BJ (cell line): ENCODE measurements at regions not wholly inside any gene's neighbourhood (a gene's known extent, or its start where the extent isn't known, plus 50 kb on each side); places are given as distances from the start of the nearest gene placed in this dataset.

Source experiments
- CTCF ChIA-PET: fragments of 350-600 bp; formaldehyde crosslinking; extraction: SDS; loops from one replicate; lab custom pipeline; 2021; ENCODE audit warnings: antibody characterized with exemption, inconsistent platforms; lab: Yijun Ruan, JAX
- POLR2A ChIA-PET: fragments of 300-600 bp; sonication (Branson Sonifier 250); formaldehyde crosslinking; extraction: SDS; loops from one replicate; lab custom pipeline; 2021; ENCODE audit warnings: antibody characterized with exemption; lab: Charles Lee
- DNase-seq: peaks from one replicate; pipeline ENCODE4 v3.0.0-alpha.2; 2011; ENCODE audit warnings: low read depth
- H3K27me3 ChIP-seq: 2 replicates; pipeline ENCODE4 v1.6.0; 2011; ENCODE audit warnings: low read length; ENCODE audit not compliant: control insufficient read depth, insufficient read depth
- H3K36me3 ChIP-seq: 2 replicates; pipeline ENCODE4 v1.5.1; 2011; ENCODE audit warnings: low read length; ENCODE audit not compliant: control insufficient read depth, insufficient read depth
- H3K4me3 ChIP-seq: 2 replicates; pipeline ENCODE4 v1.5.1; 2011; ENCODE audit warnings: low read depth, mild to moderate bottlenecking, control low read depth, low read length
- TF ChIP-seq, protein P1 (sequence below): IDR thresholded peaks from 2 replicates; pipeline ENCODE4 v1.5.1; 2011; ENCODE audit warnings: low read depth, mild to moderate bottlenecking, control low read depth, inconsistent platforms, low read length, moderate library complexity; ENCODE audit not compliant: insufficient read depth

DNA sequence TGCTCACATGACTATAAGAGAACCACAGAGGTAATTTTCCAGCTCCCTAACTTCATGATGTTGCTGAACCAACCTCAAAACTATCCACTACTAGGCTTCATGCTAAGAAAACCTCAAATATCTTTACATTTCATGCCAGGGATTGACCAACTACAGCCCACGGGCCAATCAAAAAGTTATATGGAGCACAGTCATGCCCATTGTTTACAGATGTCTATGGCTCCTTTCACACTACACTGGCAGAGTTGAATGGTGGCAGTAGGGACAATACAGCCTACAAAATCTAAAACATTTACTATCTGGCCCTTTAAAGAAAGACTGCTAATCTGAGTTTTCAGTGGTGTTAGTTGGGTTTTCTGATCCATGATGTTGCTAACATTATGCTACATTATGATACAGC, 154.8 kb downstream of the TM2D1 start:
- ChIA-PET CTCF (interaction anchor here (2.3 kb wide), 1 partner anchor 13 kb away, joined by 10 read pairs; no protein-coding TSS in a partner anchor), POLR2A (no interaction called here)
- H3K36me3 ChIP-seq = no peaks in the 10 kb centered on the region; the same call in 1 of the 2 replicates
- DNase-seq = no peak
- TF ChIP-seq, protein P1, sequence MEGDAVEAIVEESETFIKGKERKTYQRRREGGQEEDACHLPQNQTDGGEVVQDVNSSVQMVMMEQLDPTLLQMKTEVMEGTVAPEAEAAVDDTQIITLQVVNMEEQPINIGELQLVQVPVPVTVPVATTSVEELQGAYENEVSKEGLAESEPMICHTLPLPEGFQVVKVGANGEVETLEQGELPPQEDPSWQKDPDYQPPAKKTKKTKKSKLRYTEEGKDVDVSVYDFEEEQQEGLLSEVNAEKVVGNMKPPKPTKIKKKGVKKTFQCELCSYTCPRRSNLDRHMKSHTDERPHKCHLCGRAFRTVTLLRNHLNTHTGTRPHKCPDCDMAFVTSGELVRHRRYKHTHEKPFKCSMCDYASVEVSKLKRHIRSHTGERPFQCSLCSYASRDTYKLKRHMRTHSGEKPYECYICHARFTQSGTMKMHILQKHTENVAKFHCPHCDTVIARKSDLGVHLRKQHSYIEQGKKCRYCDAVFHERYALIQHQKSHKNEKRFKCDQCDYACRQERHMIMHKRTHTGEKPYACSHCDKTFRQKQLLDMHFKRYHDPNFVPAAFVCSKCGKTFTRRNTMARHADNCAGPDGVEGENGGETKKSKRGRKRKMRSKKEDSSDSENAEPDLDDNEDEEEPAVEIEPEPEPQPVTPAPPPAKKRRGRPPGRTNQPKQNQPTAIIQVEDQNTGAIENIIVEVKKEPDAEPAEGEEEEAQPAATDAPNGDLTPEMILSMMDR = no peak
- no peaks in the 10 kb centered on the region for H3K27me3 ChIP-seq
- H3K4me3 ChIP-seq = no peak overlapping the region

DNA sequence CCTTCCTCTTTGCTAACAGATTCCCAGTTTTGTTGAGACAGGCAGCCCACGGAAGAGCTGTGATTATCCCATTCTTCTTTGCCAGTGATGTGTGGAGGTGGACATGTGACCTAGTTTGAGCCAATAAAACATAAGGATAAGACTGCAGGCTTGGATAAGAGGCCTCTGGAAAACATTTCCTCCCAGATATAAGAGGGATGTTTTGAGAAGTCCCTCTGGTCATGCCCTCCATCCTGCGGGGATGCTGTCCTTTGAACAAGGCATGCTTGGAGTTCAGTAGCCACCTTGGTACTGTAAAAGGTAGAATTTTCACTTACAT, 155.7 kb downstream of the TM2D1 start:
- no peak for DNase-seq
- TF ChIP-seq, protein P1 = no peak
- Histone ChIP-seq H3K36me3 (no peaks in the 10 kb centered on the region; the same call in 1 of the 2 replicates), H3K27me3 (no peaks in the 10 kb centered on the region), H3K4me3 (no peak overlapping the region)
- CTCF ChIA-PET = interaction anchor here (1.0 to 2.3 kb wide), 3 partner anchors 12 to 14 kb away, joined by 3 to 10 read pairs (median 3); no protein-coding TSS in a partner anchor
- POLR2A ChIA-PET = no interaction called here

DNA sequence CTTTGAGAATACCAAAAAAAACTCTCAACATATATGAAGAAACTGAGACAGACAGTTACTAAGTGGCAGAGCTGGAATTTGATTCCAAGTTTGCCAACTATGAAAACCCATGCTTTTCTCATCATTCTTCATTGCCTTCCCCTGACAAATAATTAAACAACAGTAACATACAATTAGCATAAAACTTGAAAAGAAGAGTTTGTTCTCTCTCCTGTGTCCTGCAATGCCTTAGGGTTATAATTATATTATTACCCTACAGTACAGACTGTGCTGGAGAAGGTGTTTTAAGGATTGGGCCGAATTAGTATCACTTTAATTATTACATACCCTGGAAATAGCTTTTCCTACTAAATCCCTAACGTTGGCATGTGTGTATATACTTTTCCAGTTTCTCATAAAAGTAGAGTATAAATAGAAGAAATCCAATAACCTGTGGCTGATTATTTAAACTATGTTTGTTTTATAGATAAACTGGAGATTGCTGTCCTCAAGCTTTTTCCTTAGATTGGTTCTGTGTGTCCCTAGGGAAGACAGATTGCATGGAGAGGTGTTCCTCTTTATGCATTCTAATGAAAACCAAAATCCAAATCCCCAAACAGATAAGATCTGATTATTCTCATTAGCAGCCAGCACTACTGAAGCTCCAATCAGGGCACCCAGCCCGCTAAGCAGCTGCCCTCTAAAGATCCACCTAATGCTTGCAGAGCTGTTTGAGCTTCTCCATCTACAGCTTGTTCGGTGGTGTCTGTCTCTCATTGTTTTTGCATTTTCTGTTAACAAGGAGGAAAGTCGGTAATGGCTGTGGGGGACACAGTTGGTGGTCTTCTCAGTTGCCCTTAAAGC, 156.3 kb downstream of the TM2D1 start:
- no peak for DNase-seq
- H3K27me3 ChIP-seq = no peaks in the 10 kb centered on the region
- ChIA-PET CTCF (interaction anchor here (1.0 to 1.4 kb wide), 2 partner anchors 11 to 13 kb away, joined by 3 read pairs; no protein-coding TSS in a partner anchor), POLR2A (interaction anchor here (0.5 kb wide), 1 partner anchor 480 kb away, joined by 5 read pairs; no protein-coding TSS in a partner anchor)
- no peaks in the 10 kb centered on the region; the same call in 1 of the 2 replicates for H3K36me3 ChIP-seq
- TF ChIP-seq, protein P1 = no peak
- no peak overlapping the region for H3K4me3 ChIP-seq

DNA sequence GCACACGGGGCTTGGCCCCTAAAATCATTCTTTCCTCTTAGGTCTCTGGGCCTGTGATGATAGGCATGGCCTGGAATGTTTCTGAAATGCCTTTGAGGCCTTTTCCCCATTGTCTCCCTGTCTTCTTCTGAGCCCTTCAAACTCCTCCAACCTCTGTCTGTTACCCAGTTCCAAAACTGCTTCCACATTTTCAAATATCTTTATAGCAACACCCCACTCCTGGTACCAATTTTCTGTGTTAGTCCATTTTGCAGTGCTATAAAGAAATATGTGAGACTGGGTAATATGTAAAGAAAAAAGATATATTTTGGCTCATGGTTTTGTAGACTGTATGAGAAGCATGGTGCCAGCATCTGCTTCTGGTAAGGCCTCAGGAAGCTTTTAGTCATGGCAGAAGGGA, 158.8 kb downstream of the TM2D1 start:
- DNase-seq = no peak
- POLR2A ChIA-PET = no interaction called here
- CTCF ChIA-PET = interaction anchor here (1.6 kb wide), 1 partner anchor 23 kb away, joined by 3 read pairs; no protein-coding TSS in a partner anchor
- Histone ChIP-seq H3K36me3 (no peaks in the 10 kb centered on the region), H3K4me3 (no peak overlapping the region), H3K27me3 (no peaks in the 10 kb centered on the region)
- TF ChIP-seq, protein P1 = no peak

DNA sequence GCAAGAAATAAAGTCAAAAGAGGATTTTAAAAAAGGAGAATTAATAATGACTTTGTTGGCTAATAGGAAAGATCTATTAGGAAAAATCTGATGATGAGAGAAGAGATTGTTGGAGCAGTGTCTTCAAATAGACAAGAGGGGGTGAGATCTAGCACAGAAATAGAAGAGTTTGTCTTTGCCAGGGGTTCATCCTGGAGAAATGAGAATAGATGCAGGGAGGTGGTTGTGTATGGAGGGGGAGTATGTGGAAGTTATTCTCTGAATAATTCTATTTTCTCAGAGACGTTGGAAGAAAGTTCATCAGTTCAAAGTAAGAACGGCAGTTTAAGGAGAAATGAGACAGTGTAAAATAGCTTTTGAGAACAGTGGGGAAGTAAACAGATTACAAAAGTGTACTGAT, 161.3 kb downstream of the TM2D1 start:
- TF ChIP-seq, protein P1 = no peak
- no peaks in the 10 kb centered on the region; the same call in 1 of the 2 replicates for H3K27me3 ChIP-seq
- no peak for DNase-seq
- POLR2A ChIA-PET = no interaction called here
- H3K4me3 ChIP-seq = no peak overlapping the region
- CTCF ChIA-PET = interaction anchor here (1.1 kb wide), 1 partner anchor 13 kb away, joined by 3 read pairs; no protein-coding TSS in a partner anchor
- H3K36me3 ChIP-seq = no peaks in the 10 kb centered on the region
